ENCODE measurements at regions not wholly inside any gene's neighbourhood (a gene's known extent, or its start where the extent isn't known, plus 50 kb on each side); places are given as distances from the start of the nearest gene placed in this dataset.

DNA sequence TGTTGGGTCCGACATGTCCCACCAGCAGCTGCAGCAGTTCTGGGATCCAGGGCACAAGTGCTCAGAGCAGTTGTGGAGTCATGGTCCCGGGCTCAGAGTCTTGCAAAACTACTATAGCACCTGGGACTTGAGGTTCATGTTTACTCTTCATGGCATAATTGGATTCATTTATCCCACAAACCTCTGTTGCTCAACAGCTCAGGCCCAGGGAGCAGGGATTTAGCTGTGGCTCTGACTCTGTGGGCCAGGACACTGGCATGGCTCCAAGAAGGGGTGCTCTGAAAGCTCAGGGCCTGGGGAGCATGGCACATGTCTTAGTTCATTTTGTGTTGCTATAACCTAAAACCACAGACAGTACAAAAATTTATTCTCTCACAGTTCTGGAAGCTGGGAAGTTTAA, 626.7 kb upstream of the ADGRL2 start:
- DNase-seq (ENCODE audit: low read depth, low spot score): no peak
- Histone ChIP-seq H3K27me3 (ENCODE audit: insufficient read depth, insufficient read length) (no peaks in the 10 kb centered on the region), H3K9me3 (ENCODE audit: insufficient read depth, low read length) (peaks cover 23% of the 10 kb centered on the region), H3K4me1 (ENCODE audit: insufficient read depth, insufficient read length) (no peaks in the 10 kb centered on the region), H3K36me3 (ENCODE audit: insufficient read depth, insufficient read length, low read length) (no peaks in the 10 kb centered on the region), H3K4me3 (ENCODE audit: insufficient read length, low read depth) (no peak overlapping the region), H3K9ac (ENCODE audit: insufficient read length, low read depth) (no peak overlapping the region)
- no peak for TF ChIP-seq SUZ12 (IDR thresholded peaks at IDR 0.05; ENCODE audit: extremely low read depth, insufficient read depth, insufficient read length)
- TF ChIP-seq ZNF274 (IDR thresholded peaks at IDR 0.05; ENCODE audit: low read depth, low read length): no peak
- TF ChIP-seq YY1 (IDR thresholded peaks at IDR 0.05; ENCODE audit: insufficient read depth, insufficient read length): no peak

DNA sequence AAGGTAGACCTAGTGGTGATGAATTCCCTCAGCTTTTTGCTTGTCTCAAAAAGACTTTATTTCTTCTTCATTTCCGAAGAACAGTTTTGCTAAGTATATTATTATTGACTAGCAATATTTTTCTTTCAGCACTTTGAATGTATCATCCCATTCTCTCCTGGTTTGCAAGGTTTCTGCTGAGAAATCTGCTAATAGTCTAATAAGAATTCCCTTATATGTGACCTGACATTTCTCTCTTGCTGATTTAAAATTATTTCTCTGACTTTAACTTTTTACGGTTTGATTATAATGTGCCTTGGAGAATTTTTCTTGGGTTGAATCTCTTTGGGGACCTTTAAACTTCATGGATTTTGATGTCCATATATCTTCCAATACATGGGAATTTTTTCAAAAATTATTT, 628.3 kb upstream of the ADGRL2 start:
- no peak for TF ChIP-seq SUZ12 (IDR thresholded peaks at IDR 0.05; ENCODE audit: extremely low read depth, insufficient read depth, insufficient read length)
- no peak for TF ChIP-seq YY1 (IDR thresholded peaks at IDR 0.05; ENCODE audit: insufficient read depth, insufficient read length)
- no peak for TF ChIP-seq ZNF274 (IDR thresholded peaks at IDR 0.05; ENCODE audit: low read depth, low read length)
- Histone ChIP-seq H3K9me3 (ENCODE audit: insufficient read depth, low read length) (peaks cover 23% of the 10 kb centered on the region), H3K36me3 (ENCODE audit: insufficient read depth, insufficient read length, low read length) (no peaks in the 10 kb centered on the region), H3K4me3 (ENCODE audit: insufficient read length, low read depth) (no peak overlapping the region), H3K27me3 (ENCODE audit: insufficient read depth, insufficient read length) (no peaks in the 10 kb centered on the region), H3K4me1 (ENCODE audit: insufficient read depth, insufficient read length) (no peaks in the 10 kb centered on the region), H3K9ac (ENCODE audit: insufficient read length, low read depth) (no peak overlapping the region)
- no peak for DNase-seq (ENCODE audit: low read depth, low spot score)

DNA sequence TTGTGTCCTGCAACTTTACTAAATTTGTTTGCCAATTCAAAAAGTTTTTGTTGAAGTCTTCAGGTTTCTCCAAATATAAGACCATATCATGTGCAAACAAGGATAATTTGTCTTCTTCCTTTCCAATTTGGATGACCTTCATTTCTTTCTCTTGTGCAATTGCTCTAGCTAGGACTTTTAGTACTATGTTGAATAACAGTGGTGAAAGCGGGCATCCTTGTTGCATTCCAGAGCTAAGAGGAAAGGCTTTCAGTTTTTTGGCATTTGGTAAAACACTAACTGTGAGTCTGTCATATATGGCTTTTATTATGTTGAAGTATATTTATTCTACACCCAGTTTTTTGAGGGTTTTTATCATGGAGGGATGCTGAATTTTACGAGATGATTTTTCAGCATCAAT, 630.0 kb upstream of the ADGRL2 start:
- peaks cover 23% of the 10 kb centered on the region for H3K9me3 ChIP-seq (ENCODE audit: insufficient read depth, low read length)
- no peak for TF ChIP-seq ZNF274 (IDR thresholded peaks at IDR 0.05; ENCODE audit: low read depth, low read length)
- TF ChIP-seq SUZ12 (IDR thresholded peaks at IDR 0.05; ENCODE audit: extremely low read depth, insufficient read depth, insufficient read length): no peak
- no peak for TF ChIP-seq YY1 (IDR thresholded peaks at IDR 0.05; ENCODE audit: insufficient read depth, insufficient read length)
- H3K4me3 ChIP-seq (ENCODE audit: insufficient read length, low read depth): no peak overlapping the region
- H3K9ac ChIP-seq (ENCODE audit: insufficient read length, low read depth): no peak overlapping the region
- H3K4me1 ChIP-seq (ENCODE audit: insufficient read depth, insufficient read length): no peaks in the 10 kb centered on the region
- no peak for DNase-seq (ENCODE audit: low read depth, low spot score)
- H3K27me3 ChIP-seq (ENCODE audit: insufficient read depth, insufficient read length): no peaks in the 10 kb centered on the region
- H3K36me3 ChIP-seq (ENCODE audit: insufficient read depth, insufficient read length, low read length): no peaks in the 10 kb centered on the region

DNA sequence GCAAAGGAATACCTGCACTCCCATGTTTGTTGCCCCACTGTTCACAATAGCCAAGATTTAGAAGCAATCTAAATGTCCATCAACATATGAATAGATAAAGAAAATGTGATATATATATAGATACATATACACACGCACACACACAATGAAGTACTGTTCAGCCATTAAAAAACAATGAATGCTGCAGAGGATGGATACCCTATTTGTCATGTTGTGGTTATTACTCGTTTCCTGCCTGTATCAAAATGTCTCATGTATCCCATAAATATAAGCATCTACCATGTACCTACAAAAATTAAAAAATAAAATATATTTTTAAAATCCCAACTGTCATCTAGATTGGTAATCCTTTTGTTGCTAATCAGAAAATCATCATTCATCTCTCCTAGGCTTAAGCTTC, 634.8 kb upstream of the ADGRL2 start:
- H3K4me1 ChIP-seq (ENCODE audit: insufficient read depth, insufficient read length): no peaks in the 10 kb centered on the region
- H3K36me3 ChIP-seq (ENCODE audit: insufficient read depth, insufficient read length, low read length): no peaks in the 10 kb centered on the region
- H3K9ac ChIP-seq (ENCODE audit: insufficient read length, low read depth): no peak overlapping the region
- H3K27me3 ChIP-seq (ENCODE audit: insufficient read depth, insufficient read length): no peaks in the 10 kb centered on the region
- TF ChIP-seq YY1 (IDR thresholded peaks at IDR 0.05; ENCODE audit: insufficient read depth, insufficient read length): no peak
- no peak for TF ChIP-seq SUZ12 (IDR thresholded peaks at IDR 0.05; ENCODE audit: extremely low read depth, insufficient read depth, insufficient read length)
- no peak for TF ChIP-seq ZNF274 (IDR thresholded peaks at IDR 0.05; ENCODE audit: low read depth, low read length)
- no peaks in the 10 kb centered on the region; the same call in 1 of the 2 replicates for H3K9me3 ChIP-seq (ENCODE audit: insufficient read depth, low read length)
- no peak overlapping the region for H3K4me3 ChIP-seq (ENCODE audit: insufficient read length, low read depth)
- DNase-seq (ENCODE audit: low read depth, low spot score): no peak

DNA sequence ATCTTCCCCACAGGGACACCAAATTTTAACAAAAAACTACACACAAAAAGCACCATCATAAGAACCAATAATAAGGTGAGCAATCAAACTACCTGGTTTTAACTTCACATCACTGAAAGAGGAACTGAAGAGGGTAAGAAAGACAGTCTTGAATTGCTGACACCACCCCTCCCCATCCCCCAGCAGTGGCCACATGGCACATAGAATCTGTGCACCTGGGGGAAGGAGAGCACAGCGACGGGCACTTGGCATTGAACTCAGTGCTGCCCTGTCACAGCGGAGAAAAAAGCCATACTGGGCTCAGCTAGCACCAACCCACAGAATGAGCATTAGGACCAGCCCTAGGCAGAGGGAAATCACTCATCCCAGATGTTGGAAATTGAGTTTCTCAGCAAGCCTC, 640.0 kb upstream of the ADGRL2 start:
- Histone ChIP-seq H3K4me3 (ENCODE audit: insufficient read length, low read depth) (no peak overlapping the region), H3K27me3 (ENCODE audit: insufficient read depth, insufficient read length) (no peaks in the 10 kb centered on the region)
- DNase-seq (ENCODE audit: low read depth, low spot score): no peak

DNA sequence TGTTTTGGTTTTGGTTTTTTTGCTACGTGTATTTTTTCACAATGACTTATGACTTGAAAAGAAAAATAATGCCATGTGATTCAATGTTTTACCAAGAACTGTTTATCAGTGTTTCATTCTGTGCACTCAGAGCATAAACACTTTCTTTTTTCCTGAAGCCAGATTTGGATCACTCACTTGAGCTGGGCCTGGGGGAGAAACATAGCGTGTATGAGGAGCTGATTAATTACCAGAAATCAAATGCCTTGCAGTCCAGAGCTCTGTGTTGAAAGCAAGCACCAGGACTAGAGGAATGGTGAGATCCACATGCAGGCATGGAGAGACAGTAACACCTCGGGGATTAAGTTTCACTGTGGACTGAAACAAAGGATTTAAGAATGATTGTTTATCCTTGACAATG, 642.1 kb upstream of the ADGRL2 start:
- no peak overlapping the region for H3K4me3 ChIP-seq (ENCODE audit: insufficient read length, low read depth)
- no peak for DNase-seq (ENCODE audit: low read depth, low spot score)
- no peak overlapping the region for H3K9ac ChIP-seq (ENCODE audit: insufficient read length, low read depth)

More for the DNA sequence above, 640.0 kb upstream of the ADGRL2 start:
- H3K36me3 ChIP-seq (ENCODE audit: insufficient read depth, insufficient read length, low read length): no peaks in the 10 kb centered on the region
- no peak for TF ChIP-seq ZNF274 (IDR thresholded peaks at IDR 0.05; ENCODE audit: low read depth, low read length)
- no peak overlapping the region for H3K9ac ChIP-seq (ENCODE audit: insufficient read length, low read depth)
- H3K9me3 ChIP-seq (ENCODE audit: insufficient read depth, low read length): no peaks in the 10 kb centered on the region
- H3K4me1 ChIP-seq (ENCODE audit: insufficient read depth, insufficient read length): no peaks in the 10 kb centered on the region

DNA sequence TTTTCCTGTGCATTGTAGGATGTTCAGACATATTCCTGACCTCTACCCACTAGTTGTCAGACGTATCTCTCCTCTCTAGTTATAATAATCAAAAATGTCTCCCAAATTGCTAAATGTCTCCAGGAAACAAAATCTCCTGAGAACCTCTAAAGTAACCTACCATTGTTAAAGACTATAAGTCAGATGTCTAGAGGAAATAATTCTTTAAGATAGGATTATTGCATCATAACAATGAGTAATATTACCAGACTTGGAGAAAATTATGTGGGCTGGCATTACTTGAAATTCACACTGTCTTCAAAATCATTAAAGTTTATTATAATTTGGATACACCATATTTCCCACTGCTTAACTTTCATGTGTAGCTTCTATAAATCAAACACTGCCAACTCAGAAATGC, 643.0 kb upstream of the ADGRL2 start:
- no peak for DNase-seq (ENCODE audit: low read depth, low spot score)
- H3K9me3 ChIP-seq (ENCODE audit: insufficient read depth, low read length): no peaks in the 10 kb centered on the region
- H3K4me1 ChIP-seq (ENCODE audit: insufficient read depth, insufficient read length): no peaks in the 10 kb centered on the region

More for the DNA sequence above, 642.1 kb upstream of the ADGRL2 start:
- Histone ChIP-seq H3K36me3 (ENCODE audit: insufficient read depth, insufficient read length, low read length) (no peaks in the 10 kb centered on the region), H3K4me1 (ENCODE audit: insufficient read depth, insufficient read length) (no peaks in the 10 kb centered on the region), H3K27me3 (ENCODE audit: insufficient read depth, insufficient read length) (no peaks in the 10 kb centered on the region), H3K9me3 (ENCODE audit: insufficient read depth, low read length) (no peaks in the 10 kb centered on the region)
- TF ChIP-seq ZNF274 (IDR thresholded peaks at IDR 0.05; ENCODE audit: low read depth, low read length) (no peak), SUZ12 (IDR thresholded peaks at IDR 0.05; ENCODE audit: extremely low read depth, insufficient read depth, insufficient read length) (no peak), YY1 (IDR thresholded peaks at IDR 0.05; ENCODE audit: insufficient read depth, insufficient read length) (no peak)

DNA sequence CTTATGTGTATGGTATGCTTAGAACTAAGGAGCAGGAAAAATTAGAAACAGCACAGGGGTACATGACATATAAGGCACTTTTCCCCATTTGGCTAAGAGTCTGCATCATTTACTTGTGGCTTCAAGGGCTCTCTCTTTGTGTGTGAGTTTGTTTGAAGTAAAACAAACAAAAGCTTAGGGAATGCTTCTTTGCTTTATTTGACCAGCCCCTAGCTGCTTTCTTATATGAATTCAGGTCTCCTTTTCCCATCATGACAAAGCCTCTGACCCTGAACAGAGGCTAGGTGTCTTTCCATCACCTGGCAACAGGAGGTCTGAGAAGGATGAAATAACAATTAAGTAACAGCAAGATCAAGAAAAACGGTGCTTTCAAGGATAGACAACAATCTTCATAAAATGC, 643.8 kb upstream of the ADGRL2 start:
- TF ChIP-seq YY1 (IDR thresholded peaks at IDR 0.05; ENCODE audit: insufficient read depth, insufficient read length) (no peak), SUZ12 (IDR thresholded peaks at IDR 0.05; ENCODE audit: extremely low read depth, insufficient read depth, insufficient read length) (no peak), ZNF274 (IDR thresholded peaks at IDR 0.05; ENCODE audit: low read depth, low read length) (no peak)
- no peaks in the 10 kb centered on the region for H3K27me3 ChIP-seq (ENCODE audit: insufficient read depth, insufficient read length)
- no peak overlapping the region for H3K4me3 ChIP-seq (ENCODE audit: insufficient read length, low read depth)
- DNase-seq (ENCODE audit: low read depth, low spot score): no peak
- H3K9me3 ChIP-seq (ENCODE audit: insufficient read depth, low read length): no peaks in the 10 kb centered on the region
- no peaks in the 10 kb centered on the region for H3K36me3 ChIP-seq (ENCODE audit: insufficient read depth, insufficient read length, low read length)
- no peaks in the 10 kb centered on the region for H3K4me1 ChIP-seq (ENCODE audit: insufficient read depth, insufficient read length)
- no peak overlapping the region for H3K9ac ChIP-seq (ENCODE audit: insufficient read length, low read depth)

More for the DNA sequence above, 643.0 kb upstream of the ADGRL2 start:
- Histone ChIP-seq H3K27me3 (ENCODE audit: insufficient read depth, insufficient read length) (no peaks in the 10 kb centered on the region), H3K36me3 (ENCODE audit: insufficient read depth, insufficient read length, low read length) (no peaks in the 10 kb centered on the region), H3K9ac (ENCODE audit: insufficient read length, low read depth) (no peak overlapping the region), H3K4me3 (ENCODE audit: insufficient read length, low read depth) (no peak overlapping the region)
- TF ChIP-seq SUZ12 (IDR thresholded peaks at IDR 0.05; ENCODE audit: extremely low read depth, insufficient read depth, insufficient read length): no peak
- TF ChIP-seq YY1 (IDR thresholded peaks at IDR 0.05; ENCODE audit: insufficient read depth, insufficient read length): no peak
- TF ChIP-seq ZNF274 (IDR thresholded peaks at IDR 0.05; ENCODE audit: low read depth, low read length): no peak
